ENCODE measurements at regions not wholly inside any gene's neighbourhood (a gene's known extent, or its start where the extent isn't known, plus 50 kb on each side); places are given as distances from the start of the nearest gene placed in this dataset.

DNA sequence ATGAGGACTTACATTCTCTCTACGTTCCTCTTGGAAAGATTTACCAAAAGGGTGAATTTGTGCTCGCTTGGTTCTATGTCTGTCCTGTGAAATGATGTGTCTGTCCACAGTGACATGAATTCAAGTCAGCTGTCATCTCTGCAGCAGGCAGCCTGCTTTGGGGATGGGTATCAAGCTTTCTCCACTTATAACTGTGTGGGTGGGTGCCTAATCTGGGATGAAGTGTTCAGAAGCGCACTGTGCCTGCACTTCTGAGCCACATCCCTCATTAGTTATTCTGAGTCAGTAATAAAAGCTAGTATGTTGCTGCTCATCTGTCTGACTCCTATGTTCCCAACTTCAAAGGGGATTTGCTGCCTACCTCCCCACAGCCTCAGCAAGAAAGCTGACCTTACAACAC is 86.1 kb upstream of the TUBA3C start:
- H3K4me3 Mint-ChIP-seq, result no peak overlapping the region
- ChIA-PET POLR2A (no interaction called here), CTCF (no interaction called here)
- H3K36me3 Mint-ChIP-seq, result no peaks in the 10 kb centered on the region
- peaks cover 5% of the 10 kb centered on the region for H3K27me3 Mint-ChIP-seq
- peaks cover 2% of the 10 kb centered on the region for H3K9me3 Mint-ChIP-seq
- no peak overlapping the region for H3K27ac Mint-ChIP-seq
- intact Hi-C loops (cut with micrococcal nuclease), result no loop called here
- no peak for DNase-seq
- H3K4me1 Mint-ChIP-seq (ENCODE audit: low read depth), result no peaks in the 10 kb centered on the region

DNA sequence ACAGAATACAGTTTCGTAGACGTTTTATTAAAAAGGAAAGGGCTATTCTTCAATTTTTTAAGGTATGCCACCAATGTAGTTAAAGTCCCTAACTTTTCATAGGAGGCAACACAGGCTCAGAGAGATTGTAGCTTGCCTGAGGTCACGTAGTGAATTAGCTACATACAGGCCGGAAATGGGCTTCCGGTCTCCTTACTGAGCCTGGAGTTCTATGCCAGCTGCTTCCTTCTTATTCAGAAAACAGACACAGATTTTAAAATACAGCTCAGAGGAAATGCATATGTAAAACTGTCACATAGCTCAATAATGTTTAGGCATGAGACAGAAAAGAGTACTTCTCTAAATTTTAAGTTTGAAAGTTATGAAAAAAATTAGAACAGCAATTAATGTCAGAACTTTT is 85.4 kb upstream of the TUBA3C start:
- peaks cover 2% of the 10 kb centered on the region for H3K27me3 Mint-ChIP-seq
- no peak overlapping the region for H3K4me3 Mint-ChIP-seq
- H3K4me1 Mint-ChIP-seq (ENCODE audit: low read depth), result no peaks in the 10 kb centered on the region
- no peaks in the 10 kb centered on the region for H3K36me3 Mint-ChIP-seq
- no peak overlapping the region for H3K27ac Mint-ChIP-seq
- POLR2A ChIA-PET, result no interaction called here
- H3K9me3 Mint-ChIP-seq, result no peaks in the 10 kb centered on the region
- DNase-seq, result no peak
- CTCF ChIA-PET, result no interaction called here
- intact Hi-C loops (cut with micrococcal nuclease), result no loop called here

DNA sequence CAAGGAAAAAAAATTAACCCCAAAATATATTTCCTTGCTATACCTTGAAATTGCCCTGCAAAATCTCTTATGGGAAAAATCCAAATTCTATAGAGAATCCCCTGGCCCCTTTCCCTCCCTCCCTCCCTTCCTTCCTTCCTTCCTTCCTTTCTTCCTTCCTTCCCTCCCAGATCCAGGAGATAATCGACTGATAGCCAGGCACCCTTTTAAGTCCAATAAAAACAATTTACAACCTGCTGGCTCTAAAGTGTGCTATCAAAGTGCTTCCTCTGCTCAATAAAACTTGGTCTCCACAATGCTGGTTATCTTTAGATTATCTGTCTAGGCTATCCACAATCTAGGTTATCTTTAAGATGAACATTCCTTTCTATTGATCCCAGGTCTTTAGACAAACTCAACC is 83.1 kb upstream of the TUBA3C start:
- ChIA-PET POLR2A (no interaction called here), CTCF (no interaction called here)
- intact Hi-C loops (cut with micrococcal nuclease), result no loop called here
- no peaks in the 10 kb centered on the region for H3K4me1 Mint-ChIP-seq (ENCODE audit: low read depth)
- no peak overlapping the region for H3K4me3 Mint-ChIP-seq
- no peak overlapping the region for H3K27ac Mint-ChIP-seq
- H3K36me3 Mint-ChIP-seq, result no peaks in the 10 kb centered on the region
- DNase-seq, result no peak
- peaks cover 2% of the 10 kb centered on the region for H3K27me3 Mint-ChIP-seq
- no peaks in the 10 kb centered on the region for H3K9me3 Mint-ChIP-seq

DNA sequence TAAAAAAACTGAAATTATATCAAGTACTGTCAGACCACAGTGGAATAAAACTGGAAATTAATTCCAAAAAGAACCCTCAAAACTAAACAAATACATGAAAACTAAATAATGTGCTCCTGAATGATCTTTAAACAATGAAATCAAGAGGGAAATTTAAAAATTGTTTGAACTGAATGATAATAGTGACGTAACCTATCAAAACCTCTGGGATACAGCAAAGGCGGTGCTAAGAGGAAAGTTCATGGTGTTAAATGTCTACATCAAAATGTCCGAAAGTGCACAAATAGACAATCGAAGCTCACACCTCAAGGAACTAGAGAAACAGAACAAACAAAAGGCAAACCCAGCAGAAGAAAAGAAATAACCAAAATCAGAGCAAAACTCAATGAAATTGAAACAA is 70.8 kb upstream of the TUBA3C start:
- ChIA-PET POLR2A (no interaction called here), CTCF (no interaction called here)
- intact Hi-C loops (cut with micrococcal nuclease), result no loop called here
- no peaks in the 10 kb centered on the region for H3K4me1 Mint-ChIP-seq (ENCODE audit: low read depth)
- no peaks in the 10 kb centered on the region for H3K36me3 Mint-ChIP-seq
- H3K27ac Mint-ChIP-seq, result no peak overlapping the region
- DNase-seq, result no peak
- H3K9me3 Mint-ChIP-seq, result peaks cover 22% of the 10 kb centered on the region
- H3K27me3 Mint-ChIP-seq, result no peaks in the 10 kb centered on the region
- H3K4me3 Mint-ChIP-seq, result no peak overlapping the region

DNA sequence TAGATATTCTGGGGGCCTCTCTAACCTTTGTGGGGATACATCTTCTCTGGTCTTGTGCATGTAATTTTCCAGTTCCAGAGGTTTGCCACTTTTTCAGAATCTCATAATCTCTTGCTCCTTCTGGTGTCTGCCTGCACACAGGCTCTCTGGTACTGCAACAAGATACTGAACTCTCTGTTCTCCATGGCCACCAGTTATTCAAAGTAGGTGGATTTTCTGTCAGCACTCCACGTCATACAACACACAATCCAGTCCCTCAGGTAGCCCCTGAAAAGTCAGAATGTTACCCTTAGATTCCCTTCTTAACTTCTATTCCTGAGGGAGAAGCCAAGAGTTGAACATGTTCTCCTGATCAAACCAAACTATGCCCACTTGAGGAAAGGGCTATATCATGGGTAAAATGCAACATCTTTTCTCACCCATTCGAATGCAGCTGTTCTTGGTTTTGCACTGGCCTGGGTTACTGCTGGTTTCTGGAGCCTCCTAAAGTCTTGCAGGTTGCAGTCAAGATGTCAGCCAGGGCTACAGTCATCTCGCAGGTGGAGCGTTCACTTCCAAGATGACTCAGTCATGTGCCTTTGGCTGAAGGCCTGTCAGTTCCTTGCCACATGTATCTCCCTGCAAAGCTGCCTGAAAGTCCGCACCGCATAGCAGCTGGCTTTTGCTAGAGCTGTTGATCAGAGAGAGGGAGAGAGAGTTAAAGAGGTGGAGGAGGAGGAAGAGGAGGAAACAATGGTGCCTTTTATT is 57.7 kb upstream of the TUBA3C start:
- Mint-ChIP-seq H3K4me3 (no peak overlapping the region), H3K27ac (no peak overlapping the region), H3K27me3 (peaks cover 2% of the 10 kb centered on the region), H3K9me3 (no peaks in the 10 kb centered on the region), H3K4me1 (ENCODE audit: low read depth) (no peaks in the 10 kb centered on the region), H3K36me3 (no peaks in the 10 kb centered on the region)
- no peak for DNase-seq
- ChIA-PET POLR2A (no interaction called here), CTCF (no interaction called here)
- intact Hi-C loops (cut with micrococcal nuclease), result no loop called here
